Keratinocyte (primary cell): ENCODE measurements at regions not wholly inside any gene's neighbourhood (a gene's known extent, or its start where the extent isn't known, plus 50 kb on each side); places are given as distances from the start of the nearest gene placed in this dataset.

ENCODE experiments used
- EZH2 ChIP-seq: IDR thresholded peaks from one replicate; pipeline ENCODE4 v1.6.1; 2012; ENCODE audit warnings: inconsistent platforms, mild to moderate bottlenecking, low read length, moderate library complexity
- TF ChIP-seq, protein P1 (sequence below), 3 experiments: IDR thresholded peaks in 1 of 3; conservative IDR thresholded peaks in 1 of 3; optimal IDR thresholded peaks in 1 of 3; 2 replicates in 2 of 3; 3 replicates in 1 of 3; pipeline versions ENCODE3 to v1.5.1; 2011; ENCODE audit warnings: low read length in 3 of 3, mild to moderate bottlenecking in 3 of 3, moderate library complexity in 2 of 3, control low read depth in 1 of 3, inconsistent platforms in 1 of 3; ENCODE audit not compliant: insufficient read depth in 2 of 3; ENCODE audit errors: extremely low read depth in 1 of 3

- TF ChIP-seq, protein P1, sequence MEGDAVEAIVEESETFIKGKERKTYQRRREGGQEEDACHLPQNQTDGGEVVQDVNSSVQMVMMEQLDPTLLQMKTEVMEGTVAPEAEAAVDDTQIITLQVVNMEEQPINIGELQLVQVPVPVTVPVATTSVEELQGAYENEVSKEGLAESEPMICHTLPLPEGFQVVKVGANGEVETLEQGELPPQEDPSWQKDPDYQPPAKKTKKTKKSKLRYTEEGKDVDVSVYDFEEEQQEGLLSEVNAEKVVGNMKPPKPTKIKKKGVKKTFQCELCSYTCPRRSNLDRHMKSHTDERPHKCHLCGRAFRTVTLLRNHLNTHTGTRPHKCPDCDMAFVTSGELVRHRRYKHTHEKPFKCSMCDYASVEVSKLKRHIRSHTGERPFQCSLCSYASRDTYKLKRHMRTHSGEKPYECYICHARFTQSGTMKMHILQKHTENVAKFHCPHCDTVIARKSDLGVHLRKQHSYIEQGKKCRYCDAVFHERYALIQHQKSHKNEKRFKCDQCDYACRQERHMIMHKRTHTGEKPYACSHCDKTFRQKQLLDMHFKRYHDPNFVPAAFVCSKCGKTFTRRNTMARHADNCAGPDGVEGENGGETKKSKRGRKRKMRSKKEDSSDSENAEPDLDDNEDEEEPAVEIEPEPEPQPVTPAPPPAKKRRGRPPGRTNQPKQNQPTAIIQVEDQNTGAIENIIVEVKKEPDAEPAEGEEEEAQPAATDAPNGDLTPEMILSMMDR (optimal IDR thresholded peaks at IDR 0.05 in 1 of 3, IDR thresholded peaks at IDR 0.05 in 1 of 3, conservative IDR thresholded peaks at IDR 0.05 in 1 of 3; ENCODE audit: extremely low read depth in 1 of 3, insufficient read depth in 2 of 3, low read length in 3 of 3): no peak
- TF ChIP-seq EZH2: no peak
Measured at GRCh38 chr3:59450946-59451763, 401.3 kb upstream of the CFAP20DC start.
